ENCODE measurements at regions not wholly inside any gene's neighbourhood (a gene's known extent, or its start where the extent isn't known, plus 50 kb on each side); places are given as distances from the start of the nearest gene placed in this dataset.
"Not testable (repeated sequence)": the region's sequence is repeated elsewhere in the genome, so short reads cannot be mapped to it uniquely, and the experiment has no call there.

GRCh38 chr14:21852061-21852664 is 178.5 kb upstream of the OR4E1 start:
- Histone ChIP-seq H3K9ac (ENCODE audit: low read depth in 1 of 3, low read length in 3 of 3) (no peak overlapping the region), H3K27ac (ENCODE audit: low read depth, low read length) (no peak overlapping the region), H3K36me3 (ENCODE audit: control insufficient read depth in 3 of 3, insufficient read depth in 3 of 3, low read length in 3 of 3) (no peaks in the 10 kb centered on the region), H3K9me3 (ENCODE audit: control insufficient read depth in 3 of 3, low read length in 3 of 3) (no peaks in the 10 kb centered on the region), H3K4me1 (ENCODE audit: control insufficient read depth in 3 of 3, insufficient read depth in 3 of 3, low read length in 3 of 3) (no peaks in the 10 kb centered on the region), H3K27me3 (ENCODE audit: control insufficient read depth in 3 of 3, insufficient read depth in 3 of 3, low read length in 3 of 3) (no peaks in the 10 kb centered on the region), H3K4me3 (ENCODE audit: low read length in 3 of 3) (no peak overlapping the region)

DNA sequence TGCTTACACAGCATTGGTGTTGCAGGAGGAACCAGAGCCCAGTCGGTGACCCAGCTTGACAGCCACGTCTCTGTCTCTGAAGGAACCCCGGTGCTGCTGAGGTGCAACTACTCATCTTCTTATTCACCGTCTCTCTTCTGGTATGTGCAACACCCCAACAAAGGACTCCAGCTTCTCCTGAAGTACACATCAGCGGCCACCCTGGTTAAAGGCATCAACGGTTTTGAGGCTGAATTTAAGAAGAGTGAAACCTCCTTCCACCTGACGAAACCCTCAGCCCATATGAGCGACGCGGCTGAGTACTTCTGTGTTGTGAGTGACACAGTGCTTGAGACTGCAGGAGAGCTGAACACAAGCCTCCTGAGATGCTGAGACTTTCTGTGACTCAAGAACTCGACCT is 173.3 kb upstream of the OR4E1 start:
- not testable (repeated sequence) for H3K27ac ChIP-seq (ENCODE audit: low read depth, low read length); H3K9me3 ChIP-seq (ENCODE audit: control insufficient read depth in 3 of 3, low read length in 3 of 3); H3K36me3 ChIP-seq (ENCODE audit: control insufficient read depth in 3 of 3, insufficient read depth in 3 of 3, low read length in 3 of 3); H3K4me1 ChIP-seq (ENCODE audit: control insufficient read depth in 3 of 3, insufficient read depth in 3 of 3, low read length in 3 of 3); H3K9ac ChIP-seq (ENCODE audit: low read depth in 1 of 3, low read length in 3 of 3); H3K27me3 ChIP-seq (ENCODE audit: control insufficient read depth in 3 of 3, insufficient read depth in 3 of 3, low read length in 3 of 3); H3K4me3 ChIP-seq (ENCODE audit: low read length in 3 of 3)

DNA sequence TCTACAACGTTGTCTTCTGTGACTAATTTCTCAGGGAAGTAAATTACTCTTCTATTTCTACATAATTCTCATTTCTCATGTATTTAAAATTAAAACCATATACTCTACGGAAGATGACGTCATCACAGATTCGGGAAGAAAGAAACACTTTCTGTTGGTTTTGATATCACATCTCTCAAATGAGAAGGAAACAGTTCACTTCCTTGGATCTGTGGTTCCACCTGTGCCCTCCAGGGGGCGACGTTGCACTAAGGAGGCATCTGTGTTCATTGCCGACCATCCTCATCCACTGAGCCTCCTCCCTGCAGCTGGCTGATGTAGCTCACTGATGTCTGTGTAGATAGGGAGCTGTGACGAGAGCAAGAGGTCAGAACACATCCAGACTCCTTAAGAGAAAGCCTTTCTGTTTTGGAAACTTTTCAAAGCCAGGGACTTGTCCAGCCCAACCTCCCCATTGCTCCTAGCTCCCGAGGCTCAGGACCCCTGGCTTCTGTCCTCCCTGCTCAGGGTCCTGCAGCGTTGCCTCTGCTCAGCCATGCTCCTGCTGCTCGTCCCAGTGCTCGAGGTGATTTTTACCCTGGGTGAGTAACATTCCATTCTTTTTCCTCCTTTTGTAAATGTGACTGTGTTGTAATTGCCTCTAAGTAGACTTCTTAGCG is 172.7 kb upstream of the OR4E1 start:
- Histone ChIP-seq H3K4me1 (ENCODE audit: control insufficient read depth in 3 of 3, insufficient read depth in 3 of 3, low read length in 3 of 3) (no peaks in the 10 kb centered on the region), H3K36me3 (ENCODE audit: control insufficient read depth in 3 of 3, insufficient read depth in 3 of 3, low read length in 3 of 3) (no peaks in the 10 kb centered on the region), H3K9ac (ENCODE audit: low read depth in 1 of 3, low read length in 3 of 3) (no peak overlapping the region)

DNA sequence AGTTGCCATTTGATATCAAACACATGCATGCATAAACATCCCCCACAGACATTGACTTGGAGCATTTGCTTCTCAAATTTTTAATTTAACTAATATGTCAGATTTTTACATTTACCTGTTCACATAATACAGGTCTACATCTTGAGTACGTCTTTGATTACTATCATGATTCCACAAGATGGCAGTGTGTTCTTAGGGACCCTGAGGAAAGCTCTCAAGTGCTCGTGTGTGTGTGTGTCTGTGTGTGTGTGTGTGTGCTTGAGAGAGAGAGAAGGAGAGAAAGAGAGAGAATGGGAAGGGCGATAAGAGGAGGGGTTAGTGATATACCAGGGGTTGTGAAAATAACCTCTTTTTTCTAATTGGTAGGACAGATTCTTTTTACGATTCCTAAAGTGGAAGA is 167.1 kb upstream of the OR4E1 start:
- no peak overlapping the region for H3K9ac ChIP-seq (ENCODE audit: low read depth in 1 of 3, low read length in 3 of 3)
- H3K27ac ChIP-seq (ENCODE audit: low read depth, low read length) = no peak overlapping the region
- H3K9me3 ChIP-seq (ENCODE audit: control insufficient read depth in 3 of 3, low read length in 3 of 3) = no peaks in the 10 kb centered on the region
- H3K4me1 ChIP-seq (ENCODE audit: control insufficient read depth in 3 of 3, insufficient read depth in 3 of 3, low read length in 3 of 3) = no peaks in the 10 kb centered on the region
- H3K27me3 ChIP-seq (ENCODE audit: control insufficient read depth in 3 of 3, insufficient read depth in 3 of 3, low read length in 3 of 3) = no peaks in the 10 kb centered on the region
- no peaks in the 10 kb centered on the region for H3K36me3 ChIP-seq (ENCODE audit: control insufficient read depth in 3 of 3, insufficient read depth in 3 of 3, low read length in 3 of 3)
- H3K4me3 ChIP-seq (ENCODE audit: low read length in 3 of 3) = no peak overlapping the region

More for the DNA sequence above, 172.7 kb upstream of the OR4E1 start:
- Histone ChIP-seq H3K27ac (ENCODE audit: low read depth, low read length) (no peak overlapping the region), H3K4me3 (ENCODE audit: low read length in 3 of 3) (no peak overlapping the region), H3K9me3 (ENCODE audit: control insufficient read depth in 3 of 3, low read length in 3 of 3) (no peaks in the 10 kb centered on the region), H3K27me3 (ENCODE audit: control insufficient read depth in 3 of 3, insufficient read depth in 3 of 3, low read length in 3 of 3) (no peaks in the 10 kb centered on the region)

DNA sequence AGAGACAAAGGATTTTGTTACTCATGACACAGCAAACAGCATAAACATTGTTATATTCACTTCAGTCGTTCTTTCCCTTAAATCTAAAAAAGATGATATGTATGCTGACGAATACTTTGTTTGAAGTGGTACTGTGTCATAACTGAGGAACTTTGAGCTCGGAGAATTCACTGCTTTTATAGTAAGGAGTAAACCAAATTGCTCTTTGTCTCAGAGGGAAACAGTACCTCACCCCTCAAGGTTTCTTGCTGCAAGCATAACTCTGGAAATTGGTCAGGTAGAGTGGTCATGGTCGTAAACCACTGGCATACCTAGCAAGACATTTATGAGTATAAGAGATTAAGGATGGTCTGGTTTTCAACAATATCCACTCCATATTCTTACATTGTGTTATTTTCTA is 160.2 kb upstream of the OR4E1 start:
- H3K27me3 ChIP-seq (ENCODE audit: control insufficient read depth in 3 of 3, insufficient read depth in 3 of 3, low read length in 3 of 3) = peaks cover 0 to 2% (median 0%) of the 10 kb centered on the region in 3 donors

GRCh38 chr14:21825845-21826244 is 152.2 kb upstream of the OR4E1 start:
- no peaks in the 10 kb centered on the region for H3K9me3 ChIP-seq (ENCODE audit: control insufficient read depth in 3 of 3, low read length in 3 of 3)
- peaks cover 0 to 2% (median 0%) of the 10 kb centered on the region in 3 donors for H3K27me3 ChIP-seq (ENCODE audit: control insufficient read depth in 3 of 3, insufficient read depth in 3 of 3, low read length in 3 of 3)
- no peak overlapping the region for H3K4me3 ChIP-seq (ENCODE audit: low read length in 3 of 3)
- no peaks in the 10 kb centered on the region for H3K36me3 ChIP-seq (ENCODE audit: control insufficient read depth in 3 of 3, insufficient read depth in 3 of 3, low read length in 3 of 3)
- H3K4me1 ChIP-seq (ENCODE audit: control insufficient read depth in 3 of 3, insufficient read depth in 3 of 3, low read length in 3 of 3) = no peaks in the 10 kb centered on the region
- no peak overlapping the region for H3K27ac ChIP-seq (ENCODE audit: low read depth, low read length)
- no peak overlapping the region for H3K9ac ChIP-seq (ENCODE audit: low read depth in 1 of 3, low read length in 3 of 3)

More for the DNA sequence above, 160.2 kb upstream of the OR4E1 start:
- no peaks in the 10 kb centered on the region for H3K4me1 ChIP-seq (ENCODE audit: control insufficient read depth in 3 of 3, insufficient read depth in 3 of 3, low read length in 3 of 3)
- H3K36me3 ChIP-seq (ENCODE audit: control insufficient read depth in 3 of 3, insufficient read depth in 3 of 3, low read length in 3 of 3) = no peaks in the 10 kb centered on the region
- H3K9ac ChIP-seq (ENCODE audit: low read depth in 1 of 3, low read length in 3 of 3) = no peak overlapping the region
- no peak overlapping the region for H3K4me3 ChIP-seq (ENCODE audit: low read length in 3 of 3)
- no peak overlapping the region for H3K27ac ChIP-seq (ENCODE audit: low read depth, low read length)
- no peaks in the 10 kb centered on the region for H3K9me3 ChIP-seq (ENCODE audit: control insufficient read depth in 3 of 3, low read length in 3 of 3)

DNA sequence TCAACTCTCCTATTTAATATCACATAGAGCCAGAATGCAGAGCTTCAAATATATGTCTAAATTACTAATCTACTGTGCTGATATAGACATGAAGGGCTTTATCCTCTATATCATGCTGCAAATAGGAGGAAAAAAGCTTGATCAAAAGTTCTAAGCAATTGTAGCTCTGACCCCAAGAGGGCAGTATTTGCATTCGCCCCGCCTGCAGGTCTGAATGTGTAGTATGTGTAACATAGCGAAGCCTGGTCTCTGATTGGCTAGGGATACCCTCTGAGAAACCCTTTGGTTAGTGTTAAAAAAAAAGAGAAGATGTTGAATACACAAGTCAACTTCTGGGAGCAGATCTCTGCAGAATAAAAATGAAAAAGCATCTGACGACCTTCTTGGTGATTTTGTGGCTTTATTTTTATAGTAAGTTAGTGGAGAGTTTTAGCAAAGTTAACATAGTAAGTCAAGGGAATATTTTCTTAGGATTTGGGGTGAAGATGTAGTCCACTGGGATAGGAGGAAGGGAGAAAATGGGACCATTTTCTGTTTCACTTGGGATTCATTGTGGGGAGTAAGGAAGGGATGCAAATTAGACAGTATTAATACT is 151.6 kb upstream of the OR4E1 start:
- Histone ChIP-seq H3K36me3 (ENCODE audit: control insufficient read depth in 3 of 3, insufficient read depth in 3 of 3, low read length in 3 of 3) (no peaks in the 10 kb centered on the region), H3K9ac (ENCODE audit: low read depth in 1 of 3, low read length in 3 of 3) (no peak overlapping the region), H3K9me3 (ENCODE audit: control insufficient read depth in 3 of 3, low read length in 3 of 3) (no peaks in the 10 kb centered on the region), H3K4me1 (ENCODE audit: control insufficient read depth in 3 of 3, insufficient read depth in 3 of 3, low read length in 3 of 3) (no peaks in the 10 kb centered on the region), H3K27ac (ENCODE audit: low read depth, low read length) (no peak overlapping the region), H3K4me3 (ENCODE audit: low read length in 3 of 3) (no peak overlapping the region), H3K27me3 (ENCODE audit: control insufficient read depth in 3 of 3, insufficient read depth in 3 of 3, low read length in 3 of 3) (no peaks in the 10 kb centered on the region)

DNA sequence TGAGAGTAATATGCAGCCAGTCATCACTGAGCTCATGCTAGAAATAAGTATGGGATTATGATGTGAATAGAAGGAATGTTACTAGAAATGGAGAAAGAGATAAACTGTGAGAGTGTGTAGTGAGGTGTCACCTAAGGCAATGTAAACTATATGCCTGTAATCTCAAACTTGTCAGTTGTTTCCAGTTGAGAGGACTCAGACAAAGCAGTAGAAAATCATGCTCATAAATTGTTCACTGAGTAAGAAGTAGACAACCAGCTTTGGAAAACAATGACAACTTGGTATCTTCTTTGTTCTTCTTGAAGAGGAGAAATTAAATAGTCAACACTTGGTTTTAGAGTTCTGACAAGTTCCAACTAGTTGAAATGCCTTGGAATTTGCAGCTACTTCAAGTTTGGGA is 148.5 kb upstream of the OR4E1 start:
- no peaks in the 10 kb centered on the region for H3K9me3 ChIP-seq (ENCODE audit: control insufficient read depth in 3 of 3, low read length in 3 of 3)
- H3K4me3 ChIP-seq (ENCODE audit: low read length in 3 of 3) = no peak overlapping the region
- no peaks in the 10 kb centered on the region for H3K27me3 ChIP-seq (ENCODE audit: control insufficient read depth in 3 of 3, insufficient read depth in 3 of 3, low read length in 3 of 3)
- no peaks in the 10 kb centered on the region for H3K36me3 ChIP-seq (ENCODE audit: control insufficient read depth in 3 of 3, insufficient read depth in 3 of 3, low read length in 3 of 3)
- no peak overlapping the region for H3K9ac ChIP-seq (ENCODE audit: low read depth in 1 of 3, low read length in 3 of 3)
- no peaks in the 10 kb centered on the region for H3K4me1 ChIP-seq (ENCODE audit: control insufficient read depth in 3 of 3, insufficient read depth in 3 of 3, low read length in 3 of 3)
- H3K27ac ChIP-seq (ENCODE audit: low read depth, low read length) = no peak overlapping the region

DNA sequence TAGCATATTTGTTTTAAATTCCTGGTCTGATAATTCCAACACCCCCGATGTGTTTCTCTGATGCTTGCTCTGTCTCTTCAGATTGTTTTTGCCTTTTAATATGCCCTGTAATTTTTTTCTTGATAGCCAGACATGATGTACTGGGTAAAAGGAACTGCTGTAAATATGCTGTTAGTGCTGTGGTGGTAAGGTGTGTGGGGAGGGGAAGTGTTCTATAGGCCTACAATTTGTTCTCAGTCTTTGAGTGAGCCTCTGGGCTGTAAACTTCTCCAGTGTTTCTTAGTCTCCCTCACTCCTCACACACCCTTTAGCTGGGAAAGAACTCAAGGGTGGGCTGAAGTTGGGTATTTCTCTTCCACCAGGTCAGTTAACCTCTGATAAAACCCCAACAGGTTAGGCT is 147.0 kb upstream of the OR4E1 start:
- H3K9me3 ChIP-seq (ENCODE audit: control insufficient read depth in 3 of 3, low read length in 3 of 3) = peaks cover 0 to 2% (median 2%) of the 10 kb centered on the region in 3 donors
- H3K27ac ChIP-seq (ENCODE audit: low read depth, low read length) = no peak overlapping the region
- no peak overlapping the region for H3K4me3 ChIP-seq (ENCODE audit: low read length in 3 of 3)
- H3K9ac ChIP-seq (ENCODE audit: low read depth in 1 of 3, low read length in 3 of 3) = no peak overlapping the region
- H3K4me1 ChIP-seq (ENCODE audit: control insufficient read depth in 3 of 3, insufficient read depth in 3 of 3, low read length in 3 of 3) = no peaks in the 10 kb centered on the region
- no peaks in the 10 kb centered on the region for H3K36me3 ChIP-seq (ENCODE audit: control insufficient read depth in 3 of 3, insufficient read depth in 3 of 3, low read length in 3 of 3)
- no peaks in the 10 kb centered on the region for H3K27me3 ChIP-seq (ENCODE audit: control insufficient read depth in 3 of 3, insufficient read depth in 3 of 3, low read length in 3 of 3)

DNA sequence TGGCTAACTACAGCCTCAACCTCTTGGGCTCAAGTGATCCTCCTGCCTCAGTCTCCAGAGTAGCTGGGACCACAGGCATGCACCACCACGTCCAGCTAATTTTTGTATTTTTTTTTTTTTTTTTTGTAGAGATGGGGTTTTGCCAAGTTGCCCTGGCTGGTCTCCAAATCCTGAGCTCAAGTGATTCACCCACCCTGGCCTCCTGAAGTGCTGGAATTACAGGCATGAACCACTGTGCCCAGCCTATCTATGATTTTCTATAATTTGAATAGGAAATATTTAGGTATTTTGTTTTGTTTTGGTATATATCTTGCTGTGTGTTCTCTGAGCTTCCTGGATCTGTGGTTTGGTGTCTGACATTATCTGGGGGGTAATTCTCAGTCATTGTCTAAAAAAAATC is 146.3 kb upstream of the OR4E1 start:
- not testable (repeated sequence) for H3K27me3 ChIP-seq (ENCODE audit: control insufficient read depth in 3 of 3, insufficient read depth in 3 of 3, low read length in 3 of 3); H3K27ac ChIP-seq (ENCODE audit: low read depth, low read length); H3K36me3 ChIP-seq (ENCODE audit: control insufficient read depth in 3 of 3, insufficient read depth in 3 of 3, low read length in 3 of 3); H3K9ac ChIP-seq (ENCODE audit: low read depth in 1 of 3, low read length in 3 of 3); H3K4me3 ChIP-seq (ENCODE audit: low read length in 3 of 3); H3K9me3 ChIP-seq (ENCODE audit: control insufficient read depth in 3 of 3, low read length in 3 of 3); H3K4me1 ChIP-seq (ENCODE audit: control insufficient read depth in 3 of 3, insufficient read depth in 3 of 3, low read length in 3 of 3)

Data from skeletal muscle tissue (tissue), 3 donors.